MCF 10A (cell line): ENCODE measurements at regions not wholly inside any gene's neighbourhood (a gene's known extent, or its start where the extent isn't known, plus 50 kb on each side); places are given as distances from the start of the nearest gene placed in this dataset.

Experiments
- BruUV-seq: library from RNA; stranded (reverse); fragments of 400-500 nt; replicated peaks from 2 replicates; lab custom pipeline; 2021; lab: Mats Ljungman, UMichigan
- CTCF ChIA-PET: fragments of 300-600 bp; sonication (Branson Sonifier 250); formaldehyde crosslinking; extraction: SDS; loops from one replicate; lab custom pipeline; 2021; ENCODE audit warnings: antibody characterized with exemption, inconsistent platforms; lab: Yijun Ruan, JAX
- POLR2A ChIA-PET: fragments of 300-600, 350-650 bp; sonication (Branson Sonifier 250); formaldehyde crosslinking; extraction: SDS; loops from one replicate; lab custom pipeline; 2020; ENCODE audit warnings: antibody characterized with exemption, inconsistent platforms; lab: Yijun Ruan, JAX
- DNase-seq: peaks from one replicate; pipeline ENCODE4 v3.0.0-alpha.2; 2018; ENCODE audit not compliant: unreplicated experiment
- H3K27ac Mint-ChIP-seq: one replicate; pipeline ENCODE4 v1.8.0; 2022; ENCODE audit warnings: mild to moderate bottlenecking, low read depth, mixed read lengths; ENCODE audit not compliant: unreplicated experiment
- H3K27me3 Mint-ChIP-seq: one replicate; pipeline ENCODE4 v1.8.0; 2022; ENCODE audit warnings: mixed read lengths; ENCODE audit not compliant: insufficient read depth, unreplicated experiment
- H3K36me3 Mint-ChIP-seq: one replicate; pipeline ENCODE4 v1.8.0; 2022; ENCODE audit warnings: mild to moderate bottlenecking, moderate library complexity, mixed read lengths; ENCODE audit not compliant: insufficient read depth, unreplicated experiment
- H3K4me1 Mint-ChIP-seq: one replicate; pipeline ENCODE4 v1.8.0; 2022; ENCODE audit warnings: mixed read lengths; ENCODE audit not compliant: insufficient read depth, unreplicated experiment
- H3K4me3 Mint-ChIP-seq: one replicate; pipeline ENCODE4 v1.8.0; 2022; ENCODE audit warnings: mild to moderate bottlenecking, moderate library complexity, mixed read lengths; ENCODE audit not compliant: unreplicated experiment
- H3K9me3 Mint-ChIP-seq: one replicate; pipeline ENCODE4 v1.8.0; 2022; ENCODE audit warnings: mixed read lengths; ENCODE audit not compliant: unreplicated experiment
- intact Hi-C: fragments of 100-400 bp; cut with micrococcal nuclease; formaldehyde crosslinking; loops from 2 replicates; pipeline ENCODE4 v1.14.1; 2022
- TF ChIP-seq, protein P1 (sequence below): fragments of 200-600 bp; IDR thresholded peaks from one replicate; pipeline ENCODE4 v1.8.0; 2022; ENCODE audit warnings: antibody characterized with exemption, mild to moderate bottlenecking; ENCODE audit not compliant: unreplicated experiment

DNA sequence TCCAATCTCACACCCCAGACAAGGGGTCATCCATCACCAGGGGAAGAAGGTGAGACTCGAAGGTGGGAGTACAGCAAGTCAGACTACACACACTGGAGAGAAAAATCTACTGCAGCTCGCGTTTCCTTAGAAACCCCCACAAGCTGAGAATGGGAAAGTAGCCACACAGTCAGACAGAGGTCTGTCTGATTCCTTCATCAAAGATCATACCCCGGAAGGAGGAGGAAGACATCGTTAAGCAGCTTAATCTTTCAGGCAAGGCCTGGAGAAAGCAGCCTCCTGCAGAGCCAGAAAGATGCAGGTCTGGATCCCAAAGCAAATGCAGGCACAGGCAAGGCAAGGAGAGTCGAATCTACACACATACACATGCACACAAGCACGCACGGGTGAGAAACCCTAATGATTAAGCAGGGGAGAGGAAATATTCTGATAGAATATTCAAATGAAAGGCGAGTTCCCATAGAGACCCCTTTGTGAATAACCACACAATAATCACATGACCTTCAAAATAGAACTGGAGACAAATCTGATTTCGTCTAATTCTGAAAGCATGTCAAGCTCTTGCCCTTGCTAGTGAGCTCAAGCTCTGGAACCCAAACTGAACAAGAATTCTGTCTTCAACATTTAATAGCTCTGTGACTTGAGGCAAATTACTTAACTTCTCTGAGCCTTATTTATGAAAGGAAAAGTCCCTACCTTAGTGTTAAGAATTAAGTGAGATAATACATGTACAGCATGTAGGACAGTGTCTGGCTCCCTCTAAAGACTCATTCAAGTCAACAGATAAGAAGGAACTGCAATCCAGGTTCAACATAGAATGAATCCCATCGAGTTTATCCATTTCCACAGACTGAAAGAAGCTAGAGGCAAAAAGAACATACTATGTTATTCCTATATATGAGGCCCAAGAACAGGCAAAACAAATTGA lies 387.8 kb downstream of the OMA1 start:
- H3K36me3 Mint-ChIP-seq = no peaks in the 10 kb centered on the region
- POLR2A ChIA-PET = no interaction called here
- no peak for DNase-seq
- H3K4me1 Mint-ChIP-seq = no peaks in the 10 kb centered on the region
- TF ChIP-seq, protein P1, sequence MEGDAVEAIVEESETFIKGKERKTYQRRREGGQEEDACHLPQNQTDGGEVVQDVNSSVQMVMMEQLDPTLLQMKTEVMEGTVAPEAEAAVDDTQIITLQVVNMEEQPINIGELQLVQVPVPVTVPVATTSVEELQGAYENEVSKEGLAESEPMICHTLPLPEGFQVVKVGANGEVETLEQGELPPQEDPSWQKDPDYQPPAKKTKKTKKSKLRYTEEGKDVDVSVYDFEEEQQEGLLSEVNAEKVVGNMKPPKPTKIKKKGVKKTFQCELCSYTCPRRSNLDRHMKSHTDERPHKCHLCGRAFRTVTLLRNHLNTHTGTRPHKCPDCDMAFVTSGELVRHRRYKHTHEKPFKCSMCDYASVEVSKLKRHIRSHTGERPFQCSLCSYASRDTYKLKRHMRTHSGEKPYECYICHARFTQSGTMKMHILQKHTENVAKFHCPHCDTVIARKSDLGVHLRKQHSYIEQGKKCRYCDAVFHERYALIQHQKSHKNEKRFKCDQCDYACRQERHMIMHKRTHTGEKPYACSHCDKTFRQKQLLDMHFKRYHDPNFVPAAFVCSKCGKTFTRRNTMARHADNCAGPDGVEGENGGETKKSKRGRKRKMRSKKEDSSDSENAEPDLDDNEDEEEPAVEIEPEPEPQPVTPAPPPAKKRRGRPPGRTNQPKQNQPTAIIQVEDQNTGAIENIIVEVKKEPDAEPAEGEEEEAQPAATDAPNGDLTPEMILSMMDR = no peak
- CTCF ChIA-PET = interaction anchor here (0.5 to 1.2 kb wide), 5 partner anchors 9 to 1574 kb away, joined by 3 to 9 read pairs (median 4); no protein-coding TSS in a partner anchor
- no TSS peak for BruUV-seq
- H3K9me3 Mint-ChIP-seq = no peaks in the 10 kb centered on the region
- H3K4me3 Mint-ChIP-seq = no peak overlapping the region
- H3K27ac Mint-ChIP-seq = no peak overlapping the region
- H3K27me3 Mint-ChIP-seq = no peaks in the 10 kb centered on the region
- intact Hi-C loops = no loop called here

DNA sequence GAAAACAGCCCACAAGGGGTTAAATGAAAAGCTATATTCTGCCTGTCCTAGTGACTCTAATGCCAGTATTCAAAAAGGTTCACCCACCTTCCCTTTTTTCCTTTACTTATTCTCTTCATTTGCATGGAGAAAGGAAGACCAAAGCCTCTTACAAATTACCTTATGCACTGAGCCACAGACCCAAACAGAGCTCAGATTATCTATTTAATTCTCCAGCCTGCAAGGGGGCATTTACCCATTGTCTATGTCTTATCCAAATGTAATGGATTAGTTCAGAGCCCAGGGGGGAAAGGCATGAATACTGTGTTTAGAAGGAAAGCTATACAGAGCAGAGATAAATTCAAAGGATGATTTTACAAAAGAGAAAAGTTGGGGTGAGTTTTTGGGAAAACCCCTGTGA lies 388.5 kb downstream of the OMA1 start:
- no peak overlapping the region for H3K4me3 Mint-ChIP-seq
- peaks cover 7% of the 10 kb centered on the region for H3K27me3 Mint-ChIP-seq
- POLR2A ChIA-PET = no interaction called here
- CTCF ChIA-PET = interaction anchor here (0.5 to 1.2 kb wide), 4 partner anchors 9 to 1573 kb away, joined by 3 to 9 read pairs (median 4); no protein-coding TSS in a partner anchor
- no peak overlapping the region for H3K27ac Mint-ChIP-seq
- H3K36me3 Mint-ChIP-seq = no peaks in the 10 kb centered on the region
- no peaks in the 10 kb centered on the region for H3K9me3 Mint-ChIP-seq
- no peak for DNase-seq
- no peaks in the 10 kb centered on the region for H3K4me1 Mint-ChIP-seq
- intact Hi-C loops = no loop called here
- TF ChIP-seq, protein P1 = no peak
- no TSS peak for BruUV-seq

DNA sequence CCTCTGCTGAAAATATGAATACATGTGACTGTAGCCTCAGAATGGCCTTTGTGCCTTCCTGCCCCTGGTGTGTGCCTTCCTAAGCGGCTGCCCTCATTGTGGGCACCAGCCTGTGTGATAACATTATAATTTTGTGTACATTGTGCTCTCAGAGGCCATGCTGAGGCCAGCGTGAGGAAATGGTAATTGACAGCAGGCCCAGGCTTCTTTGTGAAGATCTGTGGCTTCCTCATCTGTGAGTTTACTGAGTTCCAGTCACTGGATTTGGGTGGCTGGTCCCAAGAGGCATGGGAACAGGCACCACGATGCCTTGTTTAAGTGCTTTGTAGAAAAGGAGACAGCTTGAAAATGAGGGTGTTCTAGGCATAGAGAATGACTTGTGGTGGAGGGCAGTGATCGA lies 389.3 kb downstream of the OMA1 start:
- Mint-ChIP-seq H3K9me3 (no peaks in the 10 kb centered on the region), H3K27ac (no peak overlapping the region), H3K27me3 (peaks cover 14% of the 10 kb centered on the region), H3K36me3 (no peaks in the 10 kb centered on the region), H3K4me1 (no peaks in the 10 kb centered on the region), H3K4me3 (no peak overlapping the region)
- intact Hi-C loops = no loop called here
- no TSS peak for BruUV-seq
- POLR2A ChIA-PET = no interaction called here
- TF ChIP-seq, protein P1 = no peak
- no peak for DNase-seq
- CTCF ChIA-PET = interaction anchor here (0.6 kb wide), 1 partner anchor 1327 kb away, joined by 3 read pairs; no protein-coding TSS in a partner anchor

DNA sequence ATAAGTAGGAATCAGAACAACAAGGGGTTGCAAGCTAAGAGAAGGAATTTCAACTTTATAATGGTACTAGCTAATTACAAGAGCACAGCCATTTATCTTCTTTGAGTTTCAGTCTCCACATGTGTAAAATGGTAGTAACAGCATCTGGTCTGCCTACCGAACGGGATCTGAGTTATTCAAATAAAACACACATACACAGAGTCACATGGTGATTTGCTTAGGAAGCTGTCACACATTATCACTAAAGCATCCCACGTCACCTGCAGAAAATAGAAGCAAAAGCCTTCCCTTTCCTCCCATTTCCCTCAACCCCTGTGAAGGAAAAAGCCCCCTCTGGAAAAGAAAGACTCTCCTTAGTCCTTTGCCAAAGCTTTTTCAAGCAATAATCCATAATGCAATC lies 389.7 kb downstream of the OMA1 start:
- Mint-ChIP-seq H3K4me3 (no peak overlapping the region), H3K36me3 (no peaks in the 10 kb centered on the region), H3K4me1 (no peaks in the 10 kb centered on the region), H3K9me3 (no peaks in the 10 kb centered on the region), H3K27ac (no peak overlapping the region), H3K27me3 (peaks cover 17% of the 10 kb centered on the region)
- TF ChIP-seq, protein P1 = no peak
- DNase-seq = no peak
- no TSS peak for BruUV-seq
- POLR2A ChIA-PET = no interaction called here
- CTCF ChIA-PET = interaction anchor here (0.5 to 1.8 kb wide), 3 partner anchors 7 to 1326 kb away, joined by 3 to 8 read pairs (median 3); no protein-coding TSS in a partner anchor
- intact Hi-C loops = no loop called here
